ENCODE measurements at regions not wholly inside any gene's neighbourhood (a gene's known extent, or its start where the extent isn't known, plus 50 kb on each side); places are given as distances from the start of the nearest gene placed in this dataset.
"Not testable (repeated sequence)": the region's sequence is repeated elsewhere in the genome, so short reads cannot be mapped to it uniquely, and the experiment has no call there.

- H3K4me3 ChIP-seq (ENCODE audit: low read length); H3K9ac ChIP-seq (ENCODE audit: low read length): not testable (repeated sequence)
Observed at GRCh38 chr11:134656086-134656840, 244.2 kb upstream of the B3GAT1 start.

GRCh38 chr11:134655189-134655989, 243.3 kb upstream of the B3GAT1 start:
- H3K27me3 ChIP-seq (ENCODE audit: control insufficient read depth, insufficient read depth, low read length) = no peaks in the 10 kb centered on the region
- no peak overlapping the region for H3K9ac ChIP-seq (ENCODE audit: low read length)
- no peaks in the 10 kb centered on the region for H3K4me1 ChIP-seq (ENCODE audit: control insufficient read depth, insufficient read depth, low read length)
- H3K27ac ChIP-seq (ENCODE audit: low read depth, low read length) = no peak overlapping the region
- no peak overlapping the region for H3K4me3 ChIP-seq (ENCODE audit: low read length)
- no peaks in the 10 kb centered on the region for H3K36me3 ChIP-seq (ENCODE audit: control insufficient read depth, insufficient read depth, low read length)

More at GRCh38 chr11:134656086-134656840, 244.2 kb upstream of the B3GAT1 start:
- not testable (repeated sequence) for H3K27ac ChIP-seq (ENCODE audit: low read depth, low read length); H3K36me3 ChIP-seq (ENCODE audit: control insufficient read depth, insufficient read depth, low read length); H3K27me3 ChIP-seq (ENCODE audit: control insufficient read depth, insufficient read depth, low read length); H3K4me1 ChIP-seq (ENCODE audit: control insufficient read depth, insufficient read depth, low read length)

DNA sequence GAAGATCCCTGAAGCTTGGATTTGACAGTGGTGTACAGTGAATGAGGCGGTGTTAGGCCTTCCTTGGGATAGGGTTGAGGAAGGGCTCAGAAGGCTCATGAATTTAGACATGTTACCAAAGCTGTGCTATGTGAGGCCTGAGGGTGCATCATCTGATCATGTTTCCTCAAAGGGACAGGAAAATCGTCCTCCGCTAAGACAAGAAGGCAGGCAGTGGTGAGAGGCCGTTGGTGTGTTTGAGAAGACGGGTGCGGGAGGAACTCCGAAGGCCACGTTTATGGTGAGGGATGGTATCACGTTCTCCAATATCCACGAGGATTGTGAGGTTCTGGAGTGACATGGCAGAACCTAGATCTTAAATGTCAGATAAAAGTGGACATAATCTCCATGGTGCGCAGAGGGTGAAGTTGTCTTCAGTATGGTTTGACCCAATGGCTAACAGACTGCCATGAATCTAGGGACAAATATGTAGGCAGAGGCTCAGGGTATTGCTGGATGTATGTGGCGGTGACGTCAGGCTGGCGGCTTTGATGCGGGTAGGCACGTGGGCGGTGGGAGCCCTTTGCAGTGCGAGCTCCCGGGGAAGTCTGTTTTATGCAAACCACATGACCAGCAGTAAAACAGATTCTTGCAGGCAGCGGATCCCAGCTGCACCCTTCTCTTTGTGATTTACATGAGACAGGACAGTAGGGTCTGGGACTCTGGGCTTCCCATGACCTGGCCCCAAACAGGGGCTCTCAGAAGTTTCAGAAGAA, 242.3 kb upstream of the B3GAT1 start:
- Histone ChIP-seq H3K27me3 (ENCODE audit: control insufficient read depth, insufficient read depth, low read length) (no peaks in the 10 kb centered on the region), H3K36me3 (ENCODE audit: control insufficient read depth, insufficient read depth, low read length) (no peaks in the 10 kb centered on the region), H3K9ac (ENCODE audit: low read length) (no peak overlapping the region), H3K4me3 (ENCODE audit: low read length) (no peak overlapping the region), H3K27ac (ENCODE audit: low read depth, low read length) (no peak overlapping the region), H3K4me1 (ENCODE audit: control insufficient read depth, insufficient read depth, low read length) (no peaks in the 10 kb centered on the region)

DNA sequence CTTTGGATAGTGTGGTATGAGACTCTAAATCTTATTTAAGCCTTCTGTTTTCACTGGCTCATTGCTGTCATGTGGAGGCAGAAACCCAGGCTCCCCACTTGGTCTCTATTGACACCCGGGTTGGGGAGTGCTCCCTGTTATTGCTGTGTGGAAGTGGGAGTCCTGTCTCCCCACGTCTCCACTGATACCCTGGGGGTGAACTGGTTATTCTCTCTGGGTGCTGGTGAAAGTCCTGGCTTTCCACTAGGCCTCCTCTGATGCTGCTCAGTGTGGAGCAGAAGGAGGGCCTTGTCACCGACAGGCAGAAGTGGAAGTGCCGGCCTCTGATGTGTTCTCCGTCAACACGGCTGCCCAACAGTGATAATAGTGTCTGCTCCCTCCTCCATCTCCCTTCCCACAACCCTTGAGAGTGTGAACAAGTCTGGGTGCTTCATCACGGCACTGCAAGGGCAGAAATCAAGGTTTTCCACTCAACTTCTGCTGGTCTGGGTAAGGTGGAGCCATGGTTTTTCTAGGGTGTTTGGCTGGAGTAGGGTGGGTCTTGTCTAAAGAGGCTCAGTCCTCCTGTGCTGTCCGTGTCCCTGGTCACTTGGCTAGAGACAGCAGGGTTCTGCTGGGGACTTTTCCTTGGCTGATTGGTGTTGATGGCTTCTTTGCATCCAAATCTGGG, 240.7 kb upstream of the B3GAT1 start:
- H3K9ac ChIP-seq (ENCODE audit: low read length) = no peak overlapping the region
- H3K4me3 ChIP-seq (ENCODE audit: low read length) = no peak overlapping the region
- H3K36me3 ChIP-seq (ENCODE audit: control insufficient read depth, insufficient read depth, low read length) = no peaks in the 10 kb centered on the region
- H3K4me1 ChIP-seq (ENCODE audit: control insufficient read depth, insufficient read depth, low read length) = no peaks in the 10 kb centered on the region
- H3K27ac ChIP-seq (ENCODE audit: low read depth, low read length) = no peak overlapping the region
- H3K27me3 ChIP-seq (ENCODE audit: control insufficient read depth, insufficient read depth, low read length) = no peaks in the 10 kb centered on the region

DNA sequence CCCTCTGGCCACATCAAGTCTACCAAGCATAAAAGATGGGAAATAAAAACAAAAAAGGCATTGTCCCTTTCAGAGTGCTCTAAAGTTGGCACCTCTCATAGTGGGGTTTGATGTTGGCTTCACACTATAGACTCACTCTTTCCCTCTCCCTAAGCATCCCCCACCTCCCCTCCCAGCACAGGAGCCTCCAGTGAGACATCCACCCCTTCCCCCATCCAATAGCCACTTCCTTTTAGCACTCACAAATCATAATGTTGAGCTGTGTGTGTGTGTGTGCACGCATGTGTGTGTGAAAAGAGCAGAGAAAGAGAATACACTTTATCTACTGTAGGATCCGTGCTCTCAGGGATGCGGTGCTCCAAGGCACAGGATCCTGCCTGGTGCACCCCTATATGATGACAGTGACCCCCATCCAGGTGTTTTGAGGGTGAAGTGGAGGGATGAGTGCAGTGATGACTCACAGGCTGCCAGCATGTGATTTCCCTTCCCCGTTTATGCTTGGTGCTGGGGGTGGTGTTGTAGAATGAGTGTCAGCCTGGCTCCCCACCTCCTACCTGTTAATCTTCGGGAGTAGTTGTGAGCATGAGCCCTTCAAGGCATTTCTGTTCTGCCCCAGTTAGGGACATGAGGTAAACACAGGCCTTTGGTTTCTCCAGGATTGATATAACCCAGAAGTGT, 235.2 kb upstream of the B3GAT1 start:
- H3K36me3 ChIP-seq (ENCODE audit: control insufficient read depth, insufficient read depth, low read length) = no peaks in the 10 kb centered on the region
- H3K27me3 ChIP-seq (ENCODE audit: control insufficient read depth, insufficient read depth, low read length) = no peaks in the 10 kb centered on the region
- no peaks in the 10 kb centered on the region for H3K4me1 ChIP-seq (ENCODE audit: control insufficient read depth, insufficient read depth, low read length)
- H3K27ac ChIP-seq (ENCODE audit: low read depth, low read length) = no peak overlapping the region
- H3K4me3 ChIP-seq (ENCODE audit: low read length) = no peak overlapping the region
- no peak overlapping the region for H3K9ac ChIP-seq (ENCODE audit: low read length)

GRCh38 chr11:134646561-134646960, 234.5 kb upstream of the B3GAT1 start:
- Histone ChIP-seq H3K27ac (ENCODE audit: low read depth, low read length) (no peak overlapping the region), H3K27me3 (ENCODE audit: control insufficient read depth, insufficient read depth, low read length) (no peaks in the 10 kb centered on the region), H3K4me1 (ENCODE audit: control insufficient read depth, insufficient read depth, low read length) (no peaks in the 10 kb centered on the region), H3K36me3 (ENCODE audit: control insufficient read depth, insufficient read depth, low read length) (no peaks in the 10 kb centered on the region), H3K9ac (ENCODE audit: low read length) (no peak overlapping the region), H3K4me3 (ENCODE audit: low read length) (no peak overlapping the region)

DNA sequence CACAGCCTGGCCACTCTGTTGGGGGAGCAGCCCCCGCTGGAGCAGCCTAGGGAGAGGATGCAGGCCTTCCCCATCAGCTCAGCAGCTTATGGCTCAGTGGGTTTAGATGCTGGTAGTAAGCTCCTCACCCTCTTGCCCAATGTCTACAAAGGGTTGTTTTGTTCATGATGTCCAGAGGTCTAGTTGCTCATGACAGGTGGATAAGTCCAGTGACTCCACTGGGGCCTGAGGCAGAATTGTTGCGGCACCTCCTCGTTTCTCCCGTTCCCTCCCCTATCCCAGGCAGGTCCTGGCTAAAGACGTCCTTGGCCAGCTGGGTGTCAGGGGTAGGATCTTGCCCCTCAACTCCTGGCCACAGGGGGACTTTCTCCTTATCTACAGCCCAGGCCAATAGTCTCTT, 233.5 kb upstream of the B3GAT1 start:
- Histone ChIP-seq H3K36me3 (ENCODE audit: control insufficient read depth, insufficient read depth, low read length) (no peaks in the 10 kb centered on the region), H3K4me1 (ENCODE audit: control insufficient read depth, insufficient read depth, low read length) (no peaks in the 10 kb centered on the region), H3K4me3 (ENCODE audit: low read length) (no peak overlapping the region), H3K27me3 (ENCODE audit: control insufficient read depth, insufficient read depth, low read length) (no peaks in the 10 kb centered on the region), H3K9ac (ENCODE audit: low read length) (no peak overlapping the region), H3K27ac (ENCODE audit: low read depth, low read length) (no peak overlapping the region)

GRCh38 chr11:134644476-134645456, 232.7 kb upstream of the B3GAT1 start:
- Histone ChIP-seq H3K4me3 (ENCODE audit: low read length) (no peak overlapping the region), H3K27ac (ENCODE audit: low read depth, low read length) (no peak overlapping the region), H3K9ac (ENCODE audit: low read length) (no peak overlapping the region), H3K4me1 (ENCODE audit: control insufficient read depth, insufficient read depth, low read length) (no peaks in the 10 kb centered on the region), H3K36me3 (ENCODE audit: control insufficient read depth, insufficient read depth, low read length) (no peaks in the 10 kb centered on the region), H3K27me3 (ENCODE audit: control insufficient read depth, insufficient read depth, low read length) (no peaks in the 10 kb centered on the region)

DNA sequence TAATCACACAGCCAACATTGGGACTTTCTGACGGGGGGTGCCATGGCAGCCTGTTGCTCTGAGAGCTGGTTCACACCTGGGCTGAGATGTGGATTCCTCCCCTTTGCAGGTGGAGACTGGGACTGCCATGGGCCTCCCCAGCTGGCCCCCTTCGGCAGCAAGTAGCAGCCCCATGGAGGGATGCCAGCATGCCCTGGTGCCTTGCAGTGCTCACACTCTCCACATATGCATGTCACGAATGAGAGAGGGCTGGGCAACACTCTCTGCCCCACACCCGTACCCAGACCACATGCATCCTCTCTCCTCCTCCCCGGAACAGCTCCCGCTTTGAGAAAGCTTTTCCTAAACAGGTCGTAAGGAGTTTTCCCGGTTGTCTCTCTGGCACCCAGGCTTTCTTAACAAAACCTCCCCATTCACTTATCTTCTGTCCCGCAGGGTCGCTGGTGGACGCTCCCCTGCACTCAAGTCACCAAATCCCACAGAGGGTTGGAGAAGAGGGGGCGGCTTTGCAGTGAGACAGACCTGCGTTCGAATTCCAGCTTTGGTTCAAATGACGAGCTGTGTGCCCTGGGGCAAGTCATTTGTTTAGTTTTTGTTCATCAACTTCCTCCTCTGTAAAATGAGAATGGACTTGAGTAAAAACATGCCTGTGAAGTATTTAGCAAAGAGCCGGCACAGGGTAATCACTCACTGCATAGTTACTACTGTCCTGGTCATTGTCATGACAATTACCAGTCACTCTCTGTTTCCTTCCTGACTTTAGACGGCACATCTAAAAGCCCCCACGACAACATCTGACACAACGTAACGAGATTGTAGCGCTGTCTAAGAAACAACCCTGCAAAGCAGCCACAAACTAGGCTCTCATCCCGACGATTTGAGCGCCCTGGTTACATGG, 231.3 kb upstream of the B3GAT1 start:
- H3K27ac ChIP-seq (ENCODE audit: low read depth, low read length) = no peak overlapping the region
- H3K4me1 ChIP-seq (ENCODE audit: control insufficient read depth, insufficient read depth, low read length) = no peaks in the 10 kb centered on the region
- H3K4me3 ChIP-seq (ENCODE audit: low read length) = no peak overlapping the region
- H3K36me3 ChIP-seq (ENCODE audit: control insufficient read depth, insufficient read depth, low read length) = no peaks in the 10 kb centered on the region
- H3K9ac ChIP-seq (ENCODE audit: low read length) = no peak overlapping the region
- H3K27me3 ChIP-seq (ENCODE audit: control insufficient read depth, insufficient read depth, low read length) = no peaks in the 10 kb centered on the region

GRCh38 chr11:134642206-134642605, 230.2 kb upstream of the B3GAT1 start:
- Histone ChIP-seq H3K27ac (ENCODE audit: low read depth, low read length) (no peak overlapping the region), H3K4me1 (ENCODE audit: control insufficient read depth, insufficient read depth, low read length) (no peaks in the 10 kb centered on the region), H3K27me3 (ENCODE audit: control insufficient read depth, insufficient read depth, low read length) (no peaks in the 10 kb centered on the region)

More at GRCh38 chr11:134642206-134642605, 230.2 kb upstream of the B3GAT1 start:
- Histone ChIP-seq H3K36me3 (ENCODE audit: control insufficient read depth, insufficient read depth, low read length) (no peaks in the 10 kb centered on the region), H3K9ac (ENCODE audit: low read length) (no peak overlapping the region), H3K4me3 (ENCODE audit: low read length) (no peak overlapping the region)
